ENCODE measurements at regions not wholly inside any gene's neighbourhood (a gene's known extent, or its start where the extent isn't known, plus 50 kb on each side); places are given as distances from the start of the nearest gene placed in this dataset.

- TF ChIP-seq CEBPZ (IDR thresholded peaks at IDR 0.05; ENCODE audit: low read depth, low read length) = no peak
- no peak for TF ChIP-seq BMI1 (IDR thresholded peaks at IDR 0.05; ENCODE audit: borderline replicate concordance)
- no peak for TF ChIP-seq E4F1 (IDR thresholded peaks at IDR 0.05; ENCODE audit: borderline replicate concordance, partially characterized antibody)
- no peak for TF ChIP-seq BRCA1 (IDR thresholded peaks at IDR 0.05; ENCODE audit: low read depth, low read length)
- no peak for TF ChIP-seq TCF12 (IDR thresholded peaks at IDR 0.05; ENCODE audit: low read depth, low read length)
- no peak for TF ChIP-seq PKNOX1 (IDR thresholded peaks at IDR 0.05)
- no peak for TF ChIP-seq CTCF (IDR thresholded peaks at IDR 0.05 in 2 of 3, conservative IDR thresholded peaks at IDR 0.05 in 1 of 3; ENCODE audit: control insufficient read depth in 2 of 3, extremely low read depth in 1 of 3, insufficient read depth in 1 of 3, low read depth in 3 of 3, low read length in 3 of 3)
- no peak for TF ChIP-seq EP300 (IDR thresholded peaks at IDR 0.05; ENCODE audit: borderline replicate concordance in 1 of 2, control insufficient read depth in 1 of 2, low read depth in 2 of 2, low read length in 2 of 2)
- no peak for TF ChIP-seq DPF2 (IDR thresholded peaks at IDR 0.05)
Observed at GRCh38 chr3:103319912-103320311, 885.1 kb downstream of the ZPLD1 start (continued).
